ENCODE measurements at regions not wholly inside any gene's neighbourhood (a gene's known extent, or its start where the extent isn't known, plus 50 kb on each side); places are given as distances from the start of the nearest gene placed in this dataset.

GRCh38 chr3:180265551-180265950, 228.8 kb upstream of the PEX5L start (continued):
- no peak for TF ChIP-seq ZNF462 (CRISPR knock-in tag; IDR thresholded peaks at IDR 0.05)
- TF ChIP-seq NANOG (IDR thresholded peaks at IDR 0.05; ENCODE audit: borderline replicate concordance), result no peak
- no peak for TF ChIP-seq CTCF (conservative IDR thresholded peaks at IDR 0.05; ENCODE audit: low read depth in 2 of 2)
- no peak for TF ChIP-seq EZH2phosphoT487 (IDR thresholded peaks at IDR 0.05; ENCODE audit: unreplicated experiment)
- TF ChIP-seq STAT1 (IDR thresholded peaks at IDR 0.05; ENCODE audit: unreplicated experiment), result no peak
- TF ChIP-seq EZH2 (IDR thresholded peaks at IDR 0.05; ENCODE audit: low read depth, unreplicated experiment), result no peak
- TF ChIP-seq CREB1 (CRISPR knock-in tag; IDR thresholded peaks at IDR 0.05; ENCODE audit: low read depth), result no peak
- no peak for TF ChIP-seq JUNB (IDR thresholded peaks at IDR 0.05; ENCODE audit: unreplicated experiment)
- TF ChIP-seq ZNF114 (CRISPR knock-in tag; IDR thresholded peaks at IDR 0.05), result no peak
- no peak for TF ChIP-seq POLR2AphosphoS5 (IDR thresholded peaks at IDR 0.05; ENCODE audit: low read depth)
- no peak for TF ChIP-seq ZNF331 (CRISPR knock-in tag; IDR thresholded peaks at IDR 0.05; ENCODE audit: low read depth)
- TF ChIP-seq ETS1 (IDR thresholded peaks at IDR 0.05), result no peak

All from GM23338 (cell line).